Progenitor cell of endocrine pancreas (in vitro differentiated cells): ENCODE measurements at regions not wholly inside any gene's neighbourhood (a gene's known extent, or its start where the extent isn't known, plus 50 kb on each side); places are given as distances from the start of the nearest gene placed in this dataset.

ENCODE experiments used
- DNase-seq: peaks from one replicate; pipeline ENCODE4 v3.0.0; 2021; ENCODE audit warnings: low spot score; ENCODE audit not compliant: unreplicated experiment
- H3K27ac Mint-ChIP-seq: 2 replicates; pipeline ENCODE4 v1.8.0; 2021; ENCODE audit warnings: mild to moderate bottlenecking, moderate library complexity, mixed read lengths
- H3K27me3 Mint-ChIP-seq: 2 replicates; pipeline ENCODE4 v1.8.0; 2021; ENCODE audit warnings: mixed read lengths
- H3K36me3 Mint-ChIP-seq: 2 replicates; pipeline ENCODE4 v1.8.0; 2022; ENCODE audit warnings: mixed read lengths; ENCODE audit not compliant: insufficient read depth
- H3K4me1 Mint-ChIP-seq: 2 replicates; pipeline ENCODE4 v1.8.0; 2021; ENCODE audit warnings: low read depth, mixed read lengths
- H3K4me3 Mint-ChIP-seq: 2 replicates; pipeline ENCODE4 v1.8.0; 2021; ENCODE audit warnings: low read depth, mild to moderate bottlenecking, moderate library complexity, mixed read lengths
- H3K9me3 Mint-ChIP-seq: 2 replicates; pipeline ENCODE4 v1.8.0; 2021; ENCODE audit warnings: low read depth, mixed read lengths
- CTCF ChIP-seq: fragments of 200-600 bp; sonication (generic); IDR thresholded peaks from one replicate; pipeline ENCODE4 v1.5.0; 2021; ENCODE audit warnings: antibody characterized with exemption, mild to moderate bottlenecking; ENCODE audit not compliant: unreplicated experiment

GRCh38 chr17:72270273-72270924 is 149.6 kb downstream of the SOX9 start:
- Mint-ChIP-seq H3K4me1 (peaks cover 11% of the 10 kb centered on the region), H3K27ac (no peak overlapping the region), H3K4me3 (no peak overlapping the region), H3K9me3 (no peaks in the 10 kb centered on the region), H3K36me3 (no peaks in the 10 kb centered on the region), H3K27me3 (peaks cover 22% of the 10 kb centered on the region)
- TF ChIP-seq CTCF, result no peak
- no peak for DNase-seq

GRCh38 chr17:72271603-72272002 is 150.8 kb downstream of the SOX9 start:
- no peaks in the 10 kb centered on the region for H3K36me3 Mint-ChIP-seq
- peaks cover 4% of the 10 kb centered on the region for H3K4me1 Mint-ChIP-seq
- peaks cover 13% of the 10 kb centered on the region for H3K27me3 Mint-ChIP-seq
- peaks cover 9% of the 10 kb centered on the region for H3K9me3 Mint-ChIP-seq
- TF ChIP-seq CTCF, result no peak
- no peak overlapping the region for H3K27ac Mint-ChIP-seq
- DNase-seq, result no peak
- H3K4me3 Mint-ChIP-seq, result no peak overlapping the region

- TF ChIP-seq CTCF, result no peak
- H3K27me3 Mint-ChIP-seq, result peaks cover 8% of the 10 kb centered on the region
- no peak overlapping the region for H3K27ac Mint-ChIP-seq
- peaks cover 4% of the 10 kb centered on the region for H3K4me1 Mint-ChIP-seq
- H3K9me3 Mint-ChIP-seq, result peaks cover 9% of the 10 kb centered on the region
- DNase-seq, result no peak
- no peak overlapping the region for H3K4me3 Mint-ChIP-seq
- H3K36me3 Mint-ChIP-seq, result no peaks in the 10 kb centered on the region
Measured at GRCh38 chr17:72273289-72274056, 152.7 kb downstream of the SOX9 start.

GRCh38 chr17:72274614-72275013 is 153.8 kb downstream of the SOX9 start:
- no peak for DNase-seq
- no peak overlapping the region for H3K27ac Mint-ChIP-seq
- no peak for TF ChIP-seq CTCF
- no peaks in the 10 kb centered on the region for H3K36me3 Mint-ChIP-seq
- H3K9me3 Mint-ChIP-seq, result peaks cover 9% of the 10 kb centered on the region
- peaks cover 3% of the 10 kb centered on the region for H3K27me3 Mint-ChIP-seq
- H3K4me3 Mint-ChIP-seq, result no peak overlapping the region
- peaks cover 4% of the 10 kb centered on the region for H3K4me1 Mint-ChIP-seq

GRCh38 chr17:72280881-72281280 is 160.1 kb downstream of the SOX9 start:
- Mint-ChIP-seq H3K9me3 (peaks cover 6% of the 10 kb centered on the region), H3K36me3 (no peaks in the 10 kb centered on the region), H3K27me3 (peaks cover 3% of the 10 kb centered on the region), H3K4me1 (no peaks in the 10 kb centered on the region), H3K4me3 (no peak overlapping the region), H3K27ac (no peak overlapping the region)
- TF ChIP-seq CTCF, result no peak
- DNase-seq, result no peak
